Neural cell (in vitro differentiated cells): ENCODE measurements at regions not wholly inside any gene's neighbourhood (a gene's known extent, or its start where the extent isn't known, plus 50 kb on each side); places are given as distances from the start of the nearest gene placed in this dataset.

Source experiments
- EP300 ChIP-seq: fragments of 450-650 bp; conservative IDR thresholded peaks from 2 replicates; pipeline ENCODE4 v1.6.1; 2014; ENCODE audit warnings: antibody characterized with exemption, mild to moderate bottlenecking, moderate library complexity; ENCODE audit not compliant: poor library complexity, severe bottlenecking
- MXI1 ChIP-seq: fragments of 450-650 bp; conservative IDR thresholded peaks from 2 replicates; pipeline ENCODE4 v1.6.1; 2014; ENCODE audit warnings: antibody characterized with exemption, mild to moderate bottlenecking; ENCODE audit not compliant: poor library complexity, severe bottlenecking
- POLR2AphosphoS5 ChIP-seq: IDR thresholded peaks from 2 replicates; pipeline ENCODE4 v1.6.1; 2012
- SMC3 ChIP-seq: fragments of 450-650 bp; conservative IDR thresholded peaks from 2 replicates; pipeline ENCODE4 v1.6.1; 2014; ENCODE audit warnings: antibody characterized with exemption, mild to moderate bottlenecking, moderate library complexity; ENCODE audit not compliant: poor library complexity
- TF ChIP-seq, protein P1 (sequence below): fragments of 450-650 bp; IDR thresholded peaks from 2 replicates; pipeline ENCODE4 v1.5.1; 2014; ENCODE audit warnings: antibody characterized with exemption, mild to moderate bottlenecking, moderate library complexity; ENCODE audit not compliant: poor library complexity, severe bottlenecking

DNA sequence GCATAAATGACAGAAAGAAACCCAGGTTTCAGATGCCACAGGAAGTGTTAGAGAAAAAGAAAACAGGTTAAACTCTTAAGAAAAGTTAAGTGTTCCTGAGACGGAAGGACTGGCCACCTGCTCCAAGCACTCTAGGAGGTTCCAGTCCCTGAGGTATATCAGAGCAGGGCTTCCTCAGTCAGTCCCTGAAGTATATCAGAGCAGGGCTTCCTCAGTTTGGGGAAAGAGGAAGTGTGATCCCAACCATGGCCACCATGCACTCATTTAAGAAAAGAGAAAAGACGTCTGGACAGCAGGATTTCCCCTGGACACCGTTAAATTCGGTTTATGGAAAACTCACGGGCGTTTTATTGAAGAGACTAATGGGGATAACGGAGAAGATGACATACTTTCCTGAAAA is 133.4 kb upstream of the PFKP start:
- TF ChIP-seq SMC3 (no peak), MXI1 (no peak), POLR2AphosphoS5 (no peak), EP300 (no peak)
- TF ChIP-seq, protein P1, sequence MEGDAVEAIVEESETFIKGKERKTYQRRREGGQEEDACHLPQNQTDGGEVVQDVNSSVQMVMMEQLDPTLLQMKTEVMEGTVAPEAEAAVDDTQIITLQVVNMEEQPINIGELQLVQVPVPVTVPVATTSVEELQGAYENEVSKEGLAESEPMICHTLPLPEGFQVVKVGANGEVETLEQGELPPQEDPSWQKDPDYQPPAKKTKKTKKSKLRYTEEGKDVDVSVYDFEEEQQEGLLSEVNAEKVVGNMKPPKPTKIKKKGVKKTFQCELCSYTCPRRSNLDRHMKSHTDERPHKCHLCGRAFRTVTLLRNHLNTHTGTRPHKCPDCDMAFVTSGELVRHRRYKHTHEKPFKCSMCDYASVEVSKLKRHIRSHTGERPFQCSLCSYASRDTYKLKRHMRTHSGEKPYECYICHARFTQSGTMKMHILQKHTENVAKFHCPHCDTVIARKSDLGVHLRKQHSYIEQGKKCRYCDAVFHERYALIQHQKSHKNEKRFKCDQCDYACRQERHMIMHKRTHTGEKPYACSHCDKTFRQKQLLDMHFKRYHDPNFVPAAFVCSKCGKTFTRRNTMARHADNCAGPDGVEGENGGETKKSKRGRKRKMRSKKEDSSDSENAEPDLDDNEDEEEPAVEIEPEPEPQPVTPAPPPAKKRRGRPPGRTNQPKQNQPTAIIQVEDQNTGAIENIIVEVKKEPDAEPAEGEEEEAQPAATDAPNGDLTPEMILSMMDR: no peak
